Karpas-422 (cell line): ENCODE measurements at regions not wholly inside any gene's neighbourhood (a gene's known extent, or its start where the extent isn't known, plus 50 kb on each side); places are given as distances from the start of the nearest gene placed in this dataset. TPM values are rescaled to one million over a fixed set of nuclear protein-coding genes. Genes with fewer than 3 reads are reported as not detected.
"Not testable (repeated sequence)": the region's sequence is repeated elsewhere in the genome, so short reads cannot be mapped to it uniquely, and the experiment has no call there.

Experiments
- DNase-seq: peaks from one replicate; pipeline ENCODE4 v3.0.0-alpha.2; 2015
- H2AFZ ChIP-seq: fragments of 200-600 bp; sonication (generic); 2 replicates; pipeline ENCODE4 v1.6.1; 2014; ENCODE audit warnings: antibody characterized with exemption, low read length, mixed read lengths
- H3K27ac ChIP-seq: fragments of 200-600 bp; sonication (generic); 2 replicates; pipeline ENCODE4 v1.5.1; 2014; ENCODE audit warnings: mild to moderate bottlenecking, low read length, moderate library complexity
- H3K27me3 ChIP-seq: fragments of 200-600 bp; sonication (generic); 2 replicates; pipeline ENCODE4 v1.6.1; 2014; ENCODE audit warnings: low read length, mixed read lengths
- H3K36me3 ChIP-seq: fragments of 200-600 bp; sonication (generic); 2 replicates; pipeline ENCODE4 v1.6.1; 2014; ENCODE audit warnings: low read length, mixed read lengths; ENCODE audit not compliant: insufficient read depth
- H3K4me1 ChIP-seq: fragments of 200-600 bp; sonication (generic); 2 replicates; pipeline ENCODE4 v1.6.1; 2014; ENCODE audit warnings: mild to moderate bottlenecking, low read length, mixed read lengths
- H3K4me2 ChIP-seq: fragments of 200-600 bp; sonication (generic); 2 replicates; pipeline ENCODE4 v1.6.1; 2014; ENCODE audit warnings: low read length, low read depth, mild to moderate bottlenecking; ENCODE audit not compliant: poor library complexity, severe bottlenecking
- H3K4me3 ChIP-seq: fragments of 200-600 bp; sonication (generic); 2 replicates; pipeline ENCODE4 v1.5.1; 2014; ENCODE audit warnings: mild to moderate bottlenecking, antibody characterized with exemption, low read length, mixed read lengths
- H3K79me2 ChIP-seq: fragments of 200-600 bp; sonication (generic); 2 replicates; pipeline ENCODE4 v1.6.1; 2014; ENCODE audit warnings: mild to moderate bottlenecking, low read length, mixed read lengths
- H3K9ac ChIP-seq: fragments of 200-600 bp; sonication (generic); 2 replicates; pipeline ENCODE4 v1.6.0; 2014; ENCODE audit warnings: low read length
- H3K9me2 ChIP-seq: fragments of 200-600 bp; sonication (generic), shearing (Covaris generic); replicated peaks from 2 replicates; pipeline ENCODE4 v1.6.0; 2014; ENCODE audit warnings: mild to moderate bottlenecking, low read length, moderate library complexity; ENCODE audit not compliant: insufficient read depth
- H3K9me3 ChIP-seq: fragments of 300-700, 200-600 bp; sonication (generic); 2 replicates; pipeline ENCODE4 v1.6.1; 2014; ENCODE audit warnings: low read length, mixed read lengths
- H4K20me1 ChIP-seq: fragments of 200-600 bp; sonication (generic); 2 replicates; pipeline ENCODE4 v1.6.1; 2014; ENCODE audit warnings: mild to moderate bottlenecking, antibody characterized with exemption, low read length, low read depth; ENCODE audit not compliant: insufficient read depth
- small RNA-seq: library from RNA; depleted of rRNA; stranded (forward); fragments of <200 nt; gene quantifications from one replicate; pipeline ENCODE3, GENCODE V24; 2014

DNA sequence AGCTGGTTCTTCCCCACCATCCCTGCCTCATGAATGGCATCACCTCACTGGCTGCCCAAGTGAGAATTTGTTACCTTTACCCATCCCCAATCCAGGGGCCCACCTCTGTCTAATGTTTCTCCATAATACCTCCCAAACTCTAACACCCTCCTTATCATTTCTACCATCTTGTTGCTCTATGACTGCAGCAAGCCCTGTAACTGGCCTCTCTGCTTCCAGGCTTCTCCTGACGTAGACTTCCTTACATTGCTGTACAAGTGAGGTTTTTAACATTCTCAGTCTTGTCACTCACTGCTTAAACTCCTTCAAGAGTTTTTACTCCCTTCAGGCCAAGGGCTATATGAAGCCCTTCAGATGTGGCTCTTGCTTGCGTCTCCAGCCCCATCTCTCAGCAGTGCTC is 53.5 kb upstream of the KIF2A start:
- DNase-seq, H4K20me1 ChIP-seq, H3K4me3 ChIP-seq: not testable (repeated sequence)

GRCh38 chr5:62255551-62255950 is 50.5 kb upstream of the KIF2A start:
- not testable (repeated sequence) for H3K4me2 ChIP-seq, H3K27me3 ChIP-seq, H3K27ac ChIP-seq, DNase-seq, H3K9ac ChIP-seq, H4K20me1 ChIP-seq, H3K9me3 ChIP-seq, H3K4me1 ChIP-seq, H3K79me2 ChIP-seq, H2AFZ ChIP-seq, H3K4me3 ChIP-seq, H3K36me3 ChIP-seq, H3K9me2 ChIP-seq

More for the DNA sequence above, 53.5 kb upstream of the KIF2A start:
- H3K27me3 ChIP-seq, H3K9ac ChIP-seq, H3K79me2 ChIP-seq, H2AFZ ChIP-seq, H3K9me3 ChIP-seq, H3K36me3 ChIP-seq, H3K9me2 ChIP-seq, H3K4me1 ChIP-seq, H3K27ac ChIP-seq, H3K4me2 ChIP-seq: not testable (repeated sequence)

DNA sequence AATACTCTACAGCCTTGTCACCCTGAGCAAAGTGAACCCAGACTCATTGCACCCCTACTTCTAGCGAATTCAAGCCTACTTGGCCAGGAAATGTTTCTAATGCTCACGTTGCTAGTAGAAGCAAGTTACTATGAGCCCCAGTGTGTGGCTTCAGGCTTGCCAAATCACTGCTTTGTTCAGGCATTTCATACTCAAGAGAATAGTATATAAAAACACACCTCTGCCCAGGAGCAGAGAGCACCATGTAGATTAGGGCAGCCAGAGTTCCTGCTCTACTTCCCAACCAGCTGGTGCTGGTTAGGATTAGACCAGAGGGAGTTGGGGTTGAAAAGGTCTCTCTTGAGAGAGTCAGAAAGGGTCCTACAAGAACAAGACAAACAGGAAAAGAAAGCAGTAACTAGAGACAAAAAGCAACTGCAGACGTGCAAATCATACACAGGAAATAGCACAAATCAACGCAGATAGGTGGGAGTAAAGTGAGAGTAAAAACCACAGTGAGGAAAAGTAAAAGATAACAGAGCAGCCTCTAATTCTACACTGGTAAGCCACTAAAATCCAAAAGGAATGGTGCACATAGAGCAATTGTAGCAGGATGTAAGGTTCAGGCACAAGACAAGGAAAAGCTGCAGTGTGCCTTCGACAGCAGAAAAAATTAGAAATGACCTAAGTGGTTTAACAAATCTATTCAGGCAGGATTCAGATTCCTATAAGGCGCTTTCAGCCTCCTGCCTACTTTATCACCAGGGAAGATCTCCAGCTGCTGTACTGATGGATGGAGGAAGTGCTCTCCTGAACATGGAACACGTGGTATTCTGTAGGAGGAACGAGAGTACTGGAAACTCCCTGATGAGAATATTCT is 49.6 kb upstream of the KIF2A start:
- Histone ChIP-seq H3K79me2 (no peaks in the 10 kb centered on the region), H3K4me1 (peaks cover 8% of the 10 kb centered on the region), H3K9ac (no peak overlapping the region), H4K20me1 (no peaks in the 10 kb centered on the region), H3K27ac (no peak overlapping the region), H2AFZ (no peak overlapping the region; the same call in 1 of the 2 replicates), H3K4me3 (no peak overlapping the region), H3K9me3 (no peaks in the 10 kb centered on the region), H3K36me3 (no peaks in the 10 kb centered on the region), H3K27me3 (no peaks in the 10 kb centered on the region), H3K4me2 (no peak overlapping the region), H3K9me2 (no peaks in the 10 kb centered on the region)
- DNase-seq = no peak

Small RNAs in the stretch of these regions (small RNA-seq; reads per million reads assigned to genes)
- not detected for gene RN7SKP157
- gene RNU6-913P = not detected
